ENCODE measurements at regions not wholly inside any gene's neighbourhood (a gene's known extent, or its start where the extent isn't known, plus 50 kb on each side); places are given as distances from the start of the nearest gene placed in this dataset.

DNA sequence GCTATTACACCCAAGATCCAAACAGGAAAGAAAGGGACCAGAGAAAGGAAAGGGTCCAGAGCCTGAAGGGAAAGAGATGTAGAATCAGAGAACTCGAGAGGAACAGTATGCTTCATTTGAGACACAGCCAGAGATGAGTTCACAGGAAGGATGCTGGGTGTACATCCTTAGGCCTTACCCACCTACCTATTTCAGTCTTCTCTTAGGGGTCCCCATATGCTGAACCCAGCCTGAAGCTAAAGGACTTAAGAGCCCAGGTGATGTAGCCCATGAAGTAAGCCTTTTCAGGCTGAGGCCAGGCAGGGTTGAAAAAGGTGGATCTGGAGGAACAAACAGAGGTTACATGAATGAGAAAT, 338.0 kb upstream of the KCNH8 start:
- TF ChIP-seq TAF1 (IDR thresholded peaks at IDR 0.05; ENCODE audit: low read depth) (no peak), FOXM1 (IDR thresholded peaks at IDR 0.05; ENCODE audit: borderline replicate concordance, low read depth) (no peak), YY1 (IDR thresholded peaks at IDR 0.05; ENCODE audit: low read depth) (no peak)
- TF ChIP-seq, protein P1, sequence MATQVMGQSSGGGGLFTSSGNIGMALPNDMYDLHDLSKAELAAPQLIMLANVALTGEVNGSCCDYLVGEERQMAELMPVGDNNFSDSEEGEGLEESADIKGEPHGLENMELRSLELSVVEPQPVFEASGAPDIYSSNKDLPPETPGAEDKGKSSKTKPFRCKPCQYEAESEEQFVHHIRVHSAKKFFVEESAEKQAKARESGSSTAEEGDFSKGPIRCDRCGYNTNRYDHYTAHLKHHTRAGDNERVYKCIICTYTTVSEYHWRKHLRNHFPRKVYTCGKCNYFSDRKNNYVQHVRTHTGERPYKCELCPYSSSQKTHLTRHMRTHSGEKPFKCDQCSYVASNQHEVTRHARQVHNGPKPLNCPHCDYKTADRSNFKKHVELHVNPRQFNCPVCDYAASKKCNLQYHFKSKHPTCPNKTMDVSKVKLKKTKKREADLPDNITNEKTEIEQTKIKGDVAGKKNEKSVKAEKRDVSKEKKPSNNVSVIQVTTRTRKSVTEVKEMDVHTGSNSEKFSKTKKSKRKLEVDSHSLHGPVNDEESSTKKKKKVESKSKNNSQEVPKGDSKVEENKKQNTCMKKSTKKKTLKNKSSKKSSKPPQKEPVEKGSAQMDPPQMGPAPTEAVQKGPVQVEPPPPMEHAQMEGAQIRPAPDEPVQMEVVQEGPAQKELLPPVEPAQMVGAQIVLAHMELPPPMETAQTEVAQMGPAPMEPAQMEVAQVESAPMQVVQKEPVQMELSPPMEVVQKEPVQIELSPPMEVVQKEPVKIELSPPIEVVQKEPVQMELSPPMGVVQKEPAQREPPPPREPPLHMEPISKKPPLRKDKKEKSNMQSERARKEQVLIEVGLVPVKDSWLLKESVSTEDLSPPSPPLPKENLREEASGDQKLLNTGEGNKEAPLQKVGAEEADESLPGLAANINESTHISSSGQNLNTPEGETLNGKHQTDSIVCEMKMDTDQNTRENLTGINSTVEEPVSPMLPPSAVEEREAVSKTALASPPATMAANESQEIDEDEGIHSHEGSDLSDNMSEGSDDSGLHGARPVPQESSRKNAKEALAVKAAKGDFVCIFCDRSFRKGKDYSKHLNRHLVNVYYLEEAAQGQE (IDR thresholded peaks at IDR 0.05; ENCODE audit: low read depth), result no peak
- TF ChIP-seq, protein P2, sequence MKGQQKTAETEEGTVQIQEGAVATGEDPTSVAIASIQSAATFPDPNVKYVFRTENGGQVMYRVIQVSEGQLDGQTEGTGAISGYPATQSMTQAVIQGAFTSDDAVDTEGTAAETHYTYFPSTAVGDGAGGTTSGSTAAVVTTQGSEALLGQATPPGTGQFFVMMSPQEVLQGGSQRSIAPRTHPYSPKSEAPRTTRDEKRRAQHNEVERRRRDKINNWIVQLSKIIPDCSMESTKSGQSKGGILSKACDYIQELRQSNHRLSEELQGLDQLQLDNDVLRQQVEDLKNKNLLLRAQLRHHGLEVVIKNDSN (IDR thresholded peaks at IDR 0.05), result no peak

Measured in Ishikawa (cell line).